Kidney capillary endothelial cell (primary cell): ENCODE measurements at regions not wholly inside any gene's neighbourhood (a gene's known extent, or its start where the extent isn't known, plus 50 kb on each side); places are given as distances from the start of the nearest gene placed in this dataset.

Experiments
- DNase-seq: peaks from one replicate; pipeline ENCODE4 v3.0.0-alpha.2; 2018; ENCODE audit warnings: low spot score

- DNase-seq = no peak
These were observed 389.9 kb upstream of the ANXA10 start for GRCh38 chr4:167702391-167702790.

- DNase-seq = no peak
These were observed 380.8 kb upstream of the ANXA10 start for GRCh38 chr4:167711517-167711916.

- DNase-seq = no peak
These were observed 378.6 kb upstream of the ANXA10 start for GRCh38 chr4:167713756-167714155.

GRCh38 chr4:167715176-167715575 lies 377.2 kb upstream of the ANXA10 start:
- DNase-seq = no peak

GRCh38 chr4:167717495-167717894 lies 374.8 kb upstream of the ANXA10 start:
- DNase-seq = no peak

GRCh38 chr4:167721617-167722486 lies 370.5 kb upstream of the ANXA10 start:
- no peak for DNase-seq

GRCh38 chr4:167722487-167722808 lies 369.9 kb upstream of the ANXA10 start:
- DNase-seq = no peak

- no peak for DNase-seq
These were observed 367.4 kb upstream of the ANXA10 start for GRCh38 chr4:167724941-167725340.

- DNase-seq = no peak
These were observed 361.6 kb upstream of the ANXA10 start for GRCh38 chr4:167730769-167731168.

- DNase-seq = no peak
These were observed 347.2 kb upstream of the ANXA10 start for GRCh38 chr4:167745024-167745687.

- no peak for DNase-seq
These were observed 325.1 kb upstream of the ANXA10 start for GRCh38 chr4:167767281-167767680.

- DNase-seq = no peak
These were observed 317.7 kb upstream of the ANXA10 start for GRCh38 chr4:167774646-167775045.

GRCh38 chr4:167775375-167775774 lies 317.0 kb upstream of the ANXA10 start:
- no peak for DNase-seq

- no peak for DNase-seq
These were observed 313.1 kb upstream of the ANXA10 start for GRCh38 chr4:167779280-167779679.

- no peak for DNase-seq
These were observed 312.5 kb upstream of the ANXA10 start for GRCh38 chr4:167779864-167780263.

GRCh38 chr4:167784826-167785225 lies 307.5 kb upstream of the ANXA10 start:
- no peak for DNase-seq

- no peak for DNase-seq
These were observed 306.8 kb upstream of the ANXA10 start for GRCh38 chr4:167785523-167785922.

GRCh38 chr4:167786504-167786903 lies 305.8 kb upstream of the ANXA10 start:
- DNase-seq = no peak

- DNase-seq = no peak
These were observed 305.1 kb upstream of the ANXA10 start for GRCh38 chr4:167787231-167787630.

- DNase-seq = no peak
These were observed 289.7 kb upstream of the ANXA10 start for GRCh38 chr4:167802463-167803212.

- DNase-seq = no peak
These were observed 280.4 kb upstream of the ANXA10 start for GRCh38 chr4:167811958-167812357.

GRCh38 chr4:167826281-167826680 lies 266.1 kb upstream of the ANXA10 start:
- peak; percentile 1 for DNase-seq

GRCh38 chr4:167831855-167832254 lies 260.5 kb upstream of the ANXA10 start:
- no peak for DNase-seq
